WERI-Rb-1 (cell line): ENCODE measurements at regions not wholly inside any gene's neighbourhood (a gene's known extent, or its start where the extent isn't known, plus 50 kb on each side); places are given as distances from the start of the nearest gene placed in this dataset.
"Not testable (repeated sequence)": the region's sequence is repeated elsewhere in the genome, so short reads cannot be mapped to it uniquely, and the experiment has no call there.

ENCODE experiments used
- DNase-seq: peaks from one replicate; pipeline ENCODE4 v3.0.0-alpha.2; 2020
- H3K27ac ChIP-seq: fragments of 250-450 bp; sonication (Bioruptor Pico); 2 replicates; pipeline ENCODE4 v1.5.1; 2020; ENCODE audit warnings: mild to moderate bottlenecking, moderate library complexity
- H3K27me3 ChIP-seq: fragments of 250-450 bp; sonication (Bioruptor Pico); 2 replicates; pipeline ENCODE4 v1.5.1; 2021; ENCODE audit warnings: mild to moderate bottlenecking, low read depth, moderate library complexity; ENCODE audit not compliant: insufficient read depth, severe bottlenecking
- H3K36me3 ChIP-seq: fragments of 250-450 bp; sonication (Bioruptor Pico); 2 replicates; pipeline ENCODE4 v1.5.1; 2020; ENCODE audit warnings: mild to moderate bottlenecking, moderate library complexity
- H3K4me3 ChIP-seq: 2 replicates; pipeline ENCODE4 v1.5.1; 2011; ENCODE audit warnings: low read depth, mild to moderate bottlenecking, control low read depth, low read length
- H3K9me3 ChIP-seq: fragments of 250-450 bp; sonication (Bioruptor Pico); 2 replicates; pipeline ENCODE4 v1.5.1; 2021; ENCODE audit warnings: mild to moderate bottlenecking, moderate library complexity; ENCODE audit not compliant: severe bottlenecking
- TF ChIP-seq, protein P1 (sequence below): IDR thresholded peaks from 2 replicates; pipeline ENCODE4 v1.5.1; 2011; ENCODE audit warnings: low read depth, mild to moderate bottlenecking, control low read depth, inconsistent platforms, low read length

DNA sequence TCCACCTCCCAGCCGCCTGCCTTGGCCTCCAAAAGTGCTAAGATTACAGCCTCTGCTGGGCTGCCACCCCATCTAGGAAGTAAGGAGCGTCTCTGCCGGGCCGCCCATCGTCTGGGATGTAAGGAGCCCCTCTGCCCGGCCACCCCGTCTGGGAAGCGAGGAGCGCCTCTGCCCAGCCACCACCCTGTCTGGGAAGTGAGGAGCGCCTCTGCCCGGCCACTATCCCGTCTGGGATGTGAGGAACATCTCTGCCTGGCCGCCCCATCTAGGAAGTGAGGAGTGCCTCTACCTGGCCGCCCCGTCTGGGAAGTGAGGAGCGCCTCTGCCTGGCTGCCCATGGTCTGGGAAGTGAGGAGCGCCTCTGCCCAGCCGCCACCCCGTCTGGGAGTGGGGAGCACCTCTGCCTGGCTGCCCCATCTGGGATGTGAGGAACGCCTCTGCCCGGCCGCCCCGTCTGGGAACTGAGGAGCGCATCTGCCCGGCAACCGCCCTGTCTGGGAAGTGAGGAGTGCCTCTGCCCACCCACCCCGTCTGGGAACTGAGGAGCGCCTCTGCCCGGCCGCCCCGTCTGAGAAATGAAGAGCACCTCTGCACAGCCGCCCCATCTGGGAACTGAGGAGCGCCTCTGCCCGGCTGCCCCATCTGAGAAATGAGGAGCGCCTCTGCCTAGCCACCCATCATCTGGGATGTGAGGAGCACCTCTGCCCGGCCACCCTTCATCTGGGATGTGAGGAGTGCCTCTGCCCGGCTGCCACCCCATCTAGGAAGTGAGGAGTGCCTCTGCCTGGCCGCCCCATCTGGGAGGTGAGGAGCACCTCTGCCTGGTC lies 137.8 kb upstream of the PALMD start:
- Histone ChIP-seq H3K27me3 (no peaks in the 10 kb centered on the region), H3K9me3 (peaks cover 15% of the 10 kb centered on the region), H3K27ac (0 out of 2 replicates have a peak overlapping the region, but pooled peaks have one; percentile 6), H3K36me3 (no peaks in the 10 kb centered on the region), H3K4me3 (no peak overlapping the region)
- DNase-seq, result no peak
- TF ChIP-seq, protein P1, sequence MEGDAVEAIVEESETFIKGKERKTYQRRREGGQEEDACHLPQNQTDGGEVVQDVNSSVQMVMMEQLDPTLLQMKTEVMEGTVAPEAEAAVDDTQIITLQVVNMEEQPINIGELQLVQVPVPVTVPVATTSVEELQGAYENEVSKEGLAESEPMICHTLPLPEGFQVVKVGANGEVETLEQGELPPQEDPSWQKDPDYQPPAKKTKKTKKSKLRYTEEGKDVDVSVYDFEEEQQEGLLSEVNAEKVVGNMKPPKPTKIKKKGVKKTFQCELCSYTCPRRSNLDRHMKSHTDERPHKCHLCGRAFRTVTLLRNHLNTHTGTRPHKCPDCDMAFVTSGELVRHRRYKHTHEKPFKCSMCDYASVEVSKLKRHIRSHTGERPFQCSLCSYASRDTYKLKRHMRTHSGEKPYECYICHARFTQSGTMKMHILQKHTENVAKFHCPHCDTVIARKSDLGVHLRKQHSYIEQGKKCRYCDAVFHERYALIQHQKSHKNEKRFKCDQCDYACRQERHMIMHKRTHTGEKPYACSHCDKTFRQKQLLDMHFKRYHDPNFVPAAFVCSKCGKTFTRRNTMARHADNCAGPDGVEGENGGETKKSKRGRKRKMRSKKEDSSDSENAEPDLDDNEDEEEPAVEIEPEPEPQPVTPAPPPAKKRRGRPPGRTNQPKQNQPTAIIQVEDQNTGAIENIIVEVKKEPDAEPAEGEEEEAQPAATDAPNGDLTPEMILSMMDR, result no peak

DNA sequence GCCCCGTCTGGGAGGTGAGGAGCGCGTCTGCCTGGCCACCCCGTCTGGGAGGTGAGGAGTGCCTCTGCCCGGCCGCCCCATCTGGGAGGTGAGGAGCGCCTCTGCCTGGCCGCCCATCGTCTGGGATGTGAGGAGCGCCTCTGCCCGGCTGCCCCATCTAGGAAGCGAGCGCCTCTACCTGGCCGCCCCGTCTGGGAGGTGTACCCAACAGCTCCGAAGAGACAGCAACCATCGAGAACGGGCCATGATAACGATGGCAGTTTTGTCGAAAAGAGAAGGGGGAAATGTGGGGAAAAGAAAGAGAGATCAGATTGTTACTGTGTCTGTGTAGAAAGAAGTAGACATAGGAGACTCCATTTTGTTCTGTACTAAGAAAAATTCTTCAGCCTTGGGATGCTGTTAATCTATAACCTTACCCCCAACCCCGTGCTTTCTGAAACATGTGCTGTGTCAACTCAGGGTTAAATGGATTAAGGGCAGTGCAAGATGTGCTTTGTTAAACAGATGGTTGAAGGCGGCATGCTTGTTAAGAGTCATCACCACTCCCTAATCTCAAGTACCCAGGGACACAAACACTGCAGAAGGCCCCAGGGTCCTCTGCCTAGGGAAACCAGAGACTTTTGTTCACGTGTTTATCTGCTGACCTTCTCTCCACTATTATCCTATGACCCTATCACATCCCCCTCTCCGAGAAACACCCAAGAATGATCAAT lies 137.0 kb upstream of the PALMD start:
- Histone ChIP-seq H3K9me3 (peaks cover 15% of the 10 kb centered on the region), H3K27ac (peak overlapping the region; percentile 77)
- not testable (repeated sequence) for H3K4me3 ChIP-seq, H3K36me3 ChIP-seq, H3K27me3 ChIP-seq
- peak; percentile 63 for DNase-seq

DNA sequence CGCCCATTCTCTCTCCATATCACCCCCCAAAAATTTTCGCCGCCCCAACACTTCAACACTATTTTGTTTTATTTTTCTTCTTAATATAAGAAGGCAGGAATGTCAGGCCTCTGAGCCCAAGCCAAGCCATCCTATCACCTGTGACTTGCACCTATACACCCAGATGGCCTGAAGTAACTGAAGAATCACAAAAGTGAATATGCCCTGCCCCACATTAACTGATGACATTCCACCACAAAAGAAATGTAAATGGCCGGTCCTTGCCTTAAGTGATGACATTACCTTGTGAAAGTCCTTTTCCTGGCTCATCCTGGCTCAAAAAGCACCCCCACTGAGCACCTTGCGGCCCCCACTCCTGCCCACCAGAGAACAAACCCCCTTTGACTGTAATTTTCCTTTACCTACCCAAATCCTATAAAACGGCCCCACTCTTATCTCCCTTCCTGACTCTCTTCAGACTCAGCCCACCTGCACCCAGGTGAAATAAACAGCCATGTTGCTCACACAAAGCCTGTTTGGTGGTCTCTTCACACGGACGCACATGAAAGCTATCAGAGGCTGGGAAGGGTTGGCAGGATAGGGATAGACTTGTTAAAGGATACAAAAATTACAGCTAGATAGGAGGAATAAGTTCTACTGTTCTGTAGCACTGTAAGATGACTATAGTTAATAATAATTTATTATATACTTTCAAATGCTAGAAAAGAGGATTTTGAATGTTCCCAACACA lies 130.9 kb upstream of the PALMD start:
- not testable (repeated sequence) for H3K4me3 ChIP-seq, H3K27me3 ChIP-seq, H3K9me3 ChIP-seq, DNase-seq, H3K27ac ChIP-seq, H3K36me3 ChIP-seq

DNA sequence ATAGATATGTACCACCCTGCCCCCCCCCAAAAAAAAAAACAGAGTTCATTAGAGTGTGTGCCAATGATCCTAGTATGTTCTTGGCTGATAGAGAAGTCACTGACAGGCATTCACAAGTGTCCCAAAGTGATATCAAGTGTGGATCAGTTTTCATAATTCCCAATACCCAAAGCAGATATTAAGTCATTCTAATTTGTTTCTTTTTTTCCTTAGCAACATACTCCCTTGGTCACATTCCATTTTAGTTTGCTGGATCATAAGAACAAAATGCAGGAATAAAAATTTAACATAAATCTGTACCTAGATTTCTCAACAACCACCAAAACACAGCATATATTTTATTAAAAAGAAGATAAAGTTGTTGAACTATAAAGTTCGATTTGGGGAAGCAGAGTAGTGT lies 129.8 kb upstream of the PALMD start:
- H3K4me3 ChIP-seq, result no peak overlapping the region
- no peaks in the 10 kb centered on the region for H3K36me3 ChIP-seq
- no peaks in the 10 kb centered on the region for H3K9me3 ChIP-seq
- H3K27me3 ChIP-seq, result no peaks in the 10 kb centered on the region
- H3K27ac ChIP-seq, result no peak overlapping the region
- no peak for DNase-seq
- TF ChIP-seq, protein P1, result no peak

DNA sequence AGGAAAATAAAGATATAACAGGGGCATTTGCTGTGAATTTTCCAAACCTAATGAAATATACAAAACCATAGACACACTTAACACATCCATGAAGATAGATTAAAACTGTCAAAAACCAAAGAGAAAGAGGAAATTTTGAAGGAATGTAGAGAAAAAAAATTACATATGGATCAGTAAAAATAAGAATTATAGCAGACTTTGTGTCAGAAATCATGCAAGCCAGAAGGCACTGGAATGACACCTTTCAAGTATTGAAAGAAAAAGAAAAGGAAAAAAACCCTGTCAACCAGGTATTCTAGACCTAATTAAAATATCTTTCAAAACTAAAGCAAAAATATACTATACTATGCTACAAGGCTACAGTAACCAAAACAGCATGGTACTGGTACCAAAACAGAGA lies 125.8 kb upstream of the PALMD start:
- no peak overlapping the region for H3K27ac ChIP-seq

DNA sequence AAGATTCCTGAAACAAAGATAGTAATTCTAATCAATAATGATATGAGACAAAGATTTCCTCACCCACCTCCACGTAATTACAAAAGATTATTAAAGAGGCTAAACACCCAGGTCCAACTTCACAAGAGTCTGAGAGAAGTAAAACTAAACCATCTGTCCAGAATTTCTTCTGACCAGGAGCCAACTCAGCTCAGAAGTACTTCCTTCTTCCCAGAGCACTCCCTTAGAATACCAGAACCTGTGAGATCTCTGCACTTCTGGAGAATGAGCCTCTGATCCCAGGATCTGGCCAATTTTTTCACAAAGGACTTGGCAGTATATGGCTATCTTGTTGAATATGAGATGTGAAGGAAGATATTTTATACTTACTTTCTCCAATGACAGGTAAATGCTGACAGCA lies 120.6 kb upstream of the PALMD start:
- TF ChIP-seq, protein P1, result no peak
- Histone ChIP-seq H3K36me3 (no peaks in the 10 kb centered on the region), H3K4me3 (no peak overlapping the region), H3K9me3 (no peaks in the 10 kb centered on the region), H3K27ac (peak overlapping the region; percentile 14; the same call in 1 of the 2 replicates), H3K27me3 (no peaks in the 10 kb centered on the region)
- no peak for DNase-seq

More for the DNA sequence above, 125.8 kb upstream of the PALMD start:
- no peak for DNase-seq
- Histone ChIP-seq H3K36me3 (no peaks in the 10 kb centered on the region), H3K9me3 (no peaks in the 10 kb centered on the region), H3K4me3 (no peak overlapping the region), H3K27me3 (no peaks in the 10 kb centered on the region)
- TF ChIP-seq, protein P1, result no peak
